ENCODE measurements at regions not wholly inside any gene's neighbourhood (a gene's known extent, or its start where the extent isn't known, plus 50 kb on each side); places are given as distances from the start of the nearest gene placed in this dataset.
A peak's percentile ranks its signal among the peaks of the same experiment; 100 is the strongest.
"Not testable (repeated sequence)": the region's sequence is repeated elsewhere in the genome, so short reads cannot be mapped to it uniquely, and the experiment has no call there.

GRCh38 chr13:82002710-82003109, 1661.8 kb upstream of the SPRY2 start:
- DNase-seq (ENCODE audit: low read depth) = no peak

- no peak for DNase-seq (ENCODE audit: low read depth)
Observed at GRCh38 chr13:81995316-81995715, 1654.4 kb upstream of the SPRY2 start.

GRCh38 chr13:81990652-81991051, 1649.7 kb upstream of the SPRY2 start:
- no peak for DNase-seq (ENCODE audit: low read depth)

- no peak for DNase-seq (ENCODE audit: low read depth)
Observed at GRCh38 chr13:81988567-81988966, 1647.6 kb upstream of the SPRY2 start.

- DNase-seq (ENCODE audit: low read depth) = no peak
Observed at GRCh38 chr13:81987677-81988357, 1646.9 kb upstream of the SPRY2 start.

- no peak for DNase-seq (ENCODE audit: low read depth)
Observed at GRCh38 chr13:81987159-81987558, 1646.2 kb upstream of the SPRY2 start.

- DNase-seq (ENCODE audit: low read depth) = no peak
Observed at GRCh38 chr13:81986308-81986707, 1645.4 kb upstream of the SPRY2 start.

- no peak for DNase-seq (ENCODE audit: low read depth)
Observed at GRCh38 chr13:81957121-81957520, 1616.2 kb upstream of the SPRY2 start.

- DNase-seq (ENCODE audit: low read depth) = peak; percentile 6
Observed at GRCh38 chr13:81929988-81930387, 1589.1 kb upstream of the SPRY2 start.

- no peak for DNase-seq (ENCODE audit: low read depth)
Observed at GRCh38 chr13:81927347-81927746, 1586.4 kb upstream of the SPRY2 start.

GRCh38 chr13:81917810-81918209, 1576.9 kb upstream of the SPRY2 start:
- DNase-seq (ENCODE audit: low read depth) = no peak

- DNase-seq (ENCODE audit: low read depth) = no peak
Observed at GRCh38 chr13:81916461-81916860, 1575.5 kb upstream of the SPRY2 start.

- DNase-seq (ENCODE audit: low read depth) = no peak
Observed at GRCh38 chr13:81907787-81908372, 1567.0 kb upstream of the SPRY2 start.

GRCh38 chr13:81888855-81889254, 1547.9 kb upstream of the SPRY2 start:
- DNase-seq (ENCODE audit: low read depth) = no peak

- DNase-seq (ENCODE audit: low read depth) = no peak
Observed at GRCh38 chr13:81874681-81875661, 1534.0 kb upstream of the SPRY2 start.

- DNase-seq (ENCODE audit: low read depth) = no peak
Observed at GRCh38 chr13:81874253-81874652, 1533.3 kb upstream of the SPRY2 start.

GRCh38 chr13:81872581-81872980, 1531.7 kb upstream of the SPRY2 start:
- no peak for DNase-seq (ENCODE audit: low read depth)

GRCh38 chr13:81871751-81872325, 1530.9 kb upstream of the SPRY2 start:
- not testable (repeated sequence) for DNase-seq (ENCODE audit: low read depth)

GRCh38 chr13:81848291-81848690, 1507.4 kb upstream of the SPRY2 start:
- DNase-seq (ENCODE audit: low read depth) = no peak

GRCh38 chr13:81846771-81847170, 1505.8 kb upstream of the SPRY2 start:
- DNase-seq (ENCODE audit: low read depth) = no peak

- DNase-seq (ENCODE audit: low read depth) = no peak
Observed at GRCh38 chr13:81821259-81821658, 1480.3 kb upstream of the SPRY2 start.

- no peak for DNase-seq (ENCODE audit: low read depth)
Observed at GRCh38 chr13:81800433-81800832, 1459.5 kb upstream of the SPRY2 start.
